HUES6 (cell line): ENCODE measurements at regions not wholly inside any gene's neighbourhood (a gene's known extent, or its start where the extent isn't known, plus 50 kb on each side); places are given as distances from the start of the nearest gene placed in this dataset.

Source experiments
- H3K27ac ChIP-seq: 2 replicates; pipeline ENCODE4 v1.7.0; 2013; ENCODE audit warnings: low read depth, mild to moderate bottlenecking, low read length, inconsistent platforms
- H3K27me3 ChIP-seq: 2 replicates; pipeline ENCODE4 v1.6.1; 2013; ENCODE audit warnings: low read length; ENCODE audit not compliant: control insufficient read depth, insufficient read depth
- H3K36me3 ChIP-seq: 2 replicates; pipeline ENCODE4 v1.6.1; 2013; ENCODE audit warnings: low read length; ENCODE audit not compliant: control insufficient read depth, insufficient read depth
- H3K4me1 ChIP-seq: 2 replicates; pipeline ENCODE4 v1.6.1; 2013; ENCODE audit warnings: low read length; ENCODE audit not compliant: control insufficient read depth, insufficient read depth
- H3K4me3 ChIP-seq: 2 replicates; pipeline ENCODE4 v1.5.1; 2013; ENCODE audit warnings: low read depth, low read length
- H3K9ac ChIP-seq: one replicate; pipeline ENCODE4 v1.6.1; 2013; ENCODE audit warnings: mild to moderate bottlenecking, low read length
- H3K9me3 ChIP-seq: 2 replicates; pipeline ENCODE4 v1.6.1; 2013; ENCODE audit warnings: low read depth, low read length; ENCODE audit not compliant: control insufficient read depth, insufficient read depth

DNA sequence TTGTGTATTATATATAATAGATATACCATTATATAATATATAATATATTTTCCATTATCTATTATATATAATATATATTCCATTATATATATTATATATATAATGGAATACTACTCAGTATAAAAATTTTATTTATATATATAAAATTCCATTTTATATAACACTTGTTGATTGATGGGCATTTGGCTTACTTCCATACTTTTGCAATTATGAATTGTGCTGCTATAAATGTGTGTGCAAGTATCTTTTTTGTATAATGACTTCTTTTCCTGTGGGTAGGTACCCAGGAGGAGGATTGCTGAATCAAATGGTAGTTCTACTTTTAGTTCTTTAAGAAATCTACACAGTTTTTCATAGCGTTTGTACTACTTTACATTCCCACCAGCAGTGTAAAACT lies 1211.1 kb downstream of the NCAM2 start:
- H3K9me3 ChIP-seq: no peaks in the 10 kb centered on the region
- H3K27me3 ChIP-seq: no peaks in the 10 kb centered on the region
- H3K36me3 ChIP-seq: no peaks in the 10 kb centered on the region
- no peak overlapping the region for H3K9ac ChIP-seq
- no peaks in the 10 kb centered on the region for H3K4me1 ChIP-seq
- no peak overlapping the region for H3K27ac ChIP-seq
- no peak overlapping the region for H3K4me3 ChIP-seq

DNA sequence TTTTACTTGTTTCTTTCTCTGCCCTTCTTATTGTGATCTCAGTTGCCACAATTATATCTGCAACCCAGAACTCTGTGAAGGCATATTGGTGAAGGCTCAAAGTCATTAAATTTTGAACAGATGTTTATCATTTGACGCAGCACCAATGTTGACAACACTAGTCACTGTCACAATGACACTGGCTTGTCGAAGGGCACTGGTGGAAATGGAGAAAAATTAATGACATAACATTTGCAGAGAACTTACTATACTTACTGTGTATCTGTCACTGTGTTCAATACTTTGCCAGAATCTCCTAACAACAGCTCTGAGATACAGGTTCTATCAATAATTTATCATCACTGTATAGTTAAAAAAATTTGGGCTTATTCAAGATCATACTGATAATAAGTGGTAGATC lies 1213.7 kb downstream of the NCAM2 start:
- Histone ChIP-seq H3K9me3 (no peaks in the 10 kb centered on the region), H3K9ac (no peak overlapping the region), H3K27me3 (no peaks in the 10 kb centered on the region), H3K27ac (no peak overlapping the region), H3K36me3 (no peaks in the 10 kb centered on the region), H3K4me3 (no peak overlapping the region), H3K4me1 (no peaks in the 10 kb centered on the region)

DNA sequence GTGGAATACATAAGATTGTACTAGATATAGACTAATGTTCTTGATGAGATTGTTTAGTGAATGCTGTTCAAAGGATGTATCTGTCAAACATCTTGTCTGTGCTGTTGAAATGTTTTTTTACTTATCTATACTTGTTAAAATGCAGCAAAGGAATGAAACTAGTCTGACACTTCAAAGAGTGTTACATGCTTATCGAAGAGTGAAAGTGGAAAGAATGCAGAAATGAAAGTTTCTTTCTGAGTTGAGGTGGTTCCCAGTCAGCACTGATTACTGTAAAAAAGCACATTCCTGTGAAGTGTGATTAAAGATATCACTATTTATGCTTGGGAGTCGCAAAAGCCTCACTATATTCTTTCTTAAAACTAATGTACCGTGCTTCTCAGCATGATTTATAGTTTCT lies 1225.2 kb downstream of the NCAM2 start:
- no peak overlapping the region for H3K27ac ChIP-seq
- H3K4me1 ChIP-seq: no peaks in the 10 kb centered on the region
- no peaks in the 10 kb centered on the region for H3K27me3 ChIP-seq
- no peaks in the 10 kb centered on the region for H3K9me3 ChIP-seq
- no peak overlapping the region for H3K4me3 ChIP-seq
- no peak overlapping the region for H3K9ac ChIP-seq
- H3K36me3 ChIP-seq: no peaks in the 10 kb centered on the region

DNA sequence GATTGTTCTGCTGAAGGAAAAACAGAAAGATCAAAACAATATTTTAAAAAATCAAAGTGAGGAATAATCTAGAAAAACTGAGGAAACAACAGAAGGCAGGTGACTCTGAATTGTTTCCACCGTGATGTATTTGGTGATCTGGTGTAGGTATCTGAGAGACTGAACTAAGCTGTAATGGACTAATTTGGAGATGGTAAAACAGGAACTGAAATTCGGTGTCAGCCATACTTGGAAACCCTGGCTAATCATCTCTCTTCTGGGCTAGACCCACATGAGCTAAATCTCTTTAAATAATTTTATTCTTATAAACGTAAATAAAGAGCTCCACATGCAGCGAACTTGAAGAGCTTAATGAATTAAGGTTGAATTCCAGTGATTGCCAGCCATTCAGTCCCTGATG lies 1226.1 kb downstream of the NCAM2 start:
- H3K27ac ChIP-seq: no peak overlapping the region
- no peaks in the 10 kb centered on the region for H3K27me3 ChIP-seq
- no peaks in the 10 kb centered on the region for H3K4me1 ChIP-seq
- no peak overlapping the region for H3K9ac ChIP-seq
- H3K4me3 ChIP-seq: no peak overlapping the region
- no peaks in the 10 kb centered on the region for H3K9me3 ChIP-seq
- no peaks in the 10 kb centered on the region for H3K36me3 ChIP-seq

DNA sequence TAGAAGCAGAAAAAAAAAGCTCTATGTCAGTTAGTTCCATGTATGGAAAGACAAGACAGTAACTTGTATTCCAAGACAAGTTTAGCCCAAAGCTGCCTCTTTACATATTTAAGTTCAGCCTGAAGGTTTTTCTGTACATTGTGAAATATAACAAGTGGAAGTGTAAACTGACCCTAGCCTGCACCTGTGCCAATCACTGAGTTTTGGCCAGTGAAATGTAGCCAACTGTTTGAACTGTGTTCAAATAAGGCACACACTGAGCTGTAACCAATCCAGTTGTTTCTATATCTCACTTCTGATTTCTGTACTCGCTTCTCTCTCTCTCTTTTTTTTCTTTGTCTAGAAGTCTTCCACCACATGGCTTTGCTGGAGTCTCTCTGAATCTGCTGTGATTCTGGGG lies 1227.1 kb downstream of the NCAM2 start:
- Histone ChIP-seq H3K4me3 (no peak overlapping the region), H3K27me3 (no peaks in the 10 kb centered on the region), H3K36me3 (no peaks in the 10 kb centered on the region), H3K9me3 (no peaks in the 10 kb centered on the region), H3K9ac (no peak overlapping the region), H3K27ac (no peak overlapping the region), H3K4me1 (0 out of 2 replicates have a peak, but pooled peaks cover 4% of the 10 kb centered on the region)

DNA sequence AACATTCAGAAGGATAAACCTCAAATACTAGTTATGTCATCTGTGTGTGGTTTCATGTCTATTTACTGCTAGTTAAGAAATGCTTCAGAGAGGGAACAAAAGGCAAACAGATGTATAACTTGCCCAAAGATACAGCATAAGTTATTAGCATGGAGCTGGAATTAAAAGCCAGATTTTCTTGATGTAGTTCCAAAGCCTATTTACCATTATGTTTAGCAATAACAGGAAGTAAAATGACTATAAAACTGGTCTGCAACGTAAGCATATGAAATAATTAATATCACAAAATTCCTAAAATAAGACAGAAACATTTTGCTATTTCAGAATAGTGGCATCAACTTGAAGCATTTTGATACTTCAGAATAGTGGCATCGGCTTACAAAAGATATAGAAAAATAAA lies 1232.8 kb downstream of the NCAM2 start:
- Histone ChIP-seq H3K9ac (no peak overlapping the region), H3K27me3 (no peaks in the 10 kb centered on the region), H3K36me3 (no peaks in the 10 kb centered on the region)

DNA sequence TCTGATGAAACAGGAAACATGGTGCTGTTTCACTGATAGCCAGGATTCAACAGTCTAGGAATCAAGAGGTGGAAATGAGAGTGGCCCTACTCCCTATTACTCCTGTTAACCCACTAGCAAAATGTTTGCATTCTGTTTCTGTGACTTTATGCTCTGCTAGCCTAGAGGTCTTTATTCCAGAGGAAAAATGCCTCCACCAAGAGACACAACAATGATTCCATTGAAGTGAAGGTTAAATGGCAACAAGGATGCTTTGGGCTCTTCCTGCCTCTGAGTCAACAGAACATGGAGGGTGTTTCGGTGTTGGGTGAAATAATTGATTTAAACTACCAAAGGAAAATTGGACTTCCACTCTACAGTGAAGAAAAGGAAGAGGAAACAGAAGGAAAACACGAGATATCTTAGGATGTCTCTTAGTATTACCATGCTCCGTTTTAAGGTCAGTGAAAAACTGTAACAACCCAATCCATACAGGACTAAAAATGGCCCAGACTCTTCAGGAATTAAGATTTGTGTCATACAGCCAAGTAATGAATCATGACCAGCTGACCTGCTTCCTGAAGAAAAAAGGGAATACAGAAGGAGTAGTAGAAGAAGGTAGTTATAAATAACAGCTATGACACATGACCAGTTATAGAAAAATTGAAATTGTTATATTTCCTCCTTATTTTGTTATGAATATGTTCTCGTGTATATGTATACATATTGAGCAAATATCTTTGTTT lies 1237.8 kb downstream of the NCAM2 start:
- Histone ChIP-seq H3K36me3 (no peaks in the 10 kb centered on the region), H3K9me3 (peaks cover 3% of the 10 kb centered on the region; the same call in 1 of the 2 replicates), H3K27ac (no peak overlapping the region), H3K9ac (no peak overlapping the region), H3K4me1 (no peaks in the 10 kb centered on the region), H3K4me3 (no peak overlapping the region), H3K27me3 (no peaks in the 10 kb centered on the region)

More for the DNA sequence above, 1232.8 kb downstream of the NCAM2 start:
- Histone ChIP-seq H3K4me3 (no peak overlapping the region), H3K27ac (no peak overlapping the region), H3K9me3 (no peaks in the 10 kb centered on the region), H3K4me1 (0 out of 2 replicates have a peak, but pooled peaks cover 4% of the 10 kb centered on the region)

DNA sequence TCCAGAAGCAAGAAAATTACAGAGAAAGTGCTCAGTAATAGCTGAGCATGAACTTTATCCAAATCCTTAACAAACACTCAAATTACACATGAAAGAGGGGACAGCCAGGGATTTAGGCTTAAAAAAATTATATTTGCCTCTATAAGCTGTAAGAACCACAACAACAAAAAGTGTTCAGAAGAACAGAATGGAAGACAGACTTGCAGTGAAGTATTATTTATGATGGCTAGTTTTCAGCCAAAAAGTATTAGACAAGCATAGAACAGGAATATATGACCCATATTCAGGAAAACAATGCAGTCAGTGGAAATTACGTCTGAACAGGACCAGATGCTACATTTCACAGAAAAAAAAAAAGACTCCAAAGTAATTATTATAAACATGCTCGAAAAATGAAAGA lies 1246.3 kb downstream of the NCAM2 start:
- Histone ChIP-seq H3K27me3 (no peaks in the 10 kb centered on the region), H3K9ac (no peak overlapping the region), H3K36me3 (no peaks in the 10 kb centered on the region), H3K4me1 (no peaks in the 10 kb centered on the region), H3K27ac (no peak overlapping the region), H3K4me3 (no peak overlapping the region), H3K9me3 (no peaks in the 10 kb centered on the region)

DNA sequence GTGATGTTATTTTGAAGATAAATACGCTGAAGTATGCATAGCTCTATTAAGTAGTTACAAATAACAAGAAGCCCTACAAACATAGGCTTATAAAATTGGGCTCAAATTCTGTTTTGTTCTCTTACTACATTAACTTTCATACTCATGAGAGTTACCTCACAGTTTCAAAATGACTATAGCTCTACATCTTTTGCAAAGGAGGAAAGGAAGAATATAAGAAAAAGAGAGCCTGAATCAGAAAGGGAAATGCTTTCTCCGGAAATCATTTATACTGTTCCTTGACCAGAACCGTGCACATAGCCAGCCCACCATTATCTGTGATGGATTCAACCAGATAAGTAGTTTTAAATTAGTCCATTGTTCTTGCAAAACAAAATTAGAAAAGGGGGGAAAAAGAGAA lies 1252.1 kb downstream of the NCAM2 start:
- no peaks in the 10 kb centered on the region for H3K36me3 ChIP-seq
- H3K9me3 ChIP-seq: no peaks in the 10 kb centered on the region
- no peaks in the 10 kb centered on the region for H3K27me3 ChIP-seq

DNA sequence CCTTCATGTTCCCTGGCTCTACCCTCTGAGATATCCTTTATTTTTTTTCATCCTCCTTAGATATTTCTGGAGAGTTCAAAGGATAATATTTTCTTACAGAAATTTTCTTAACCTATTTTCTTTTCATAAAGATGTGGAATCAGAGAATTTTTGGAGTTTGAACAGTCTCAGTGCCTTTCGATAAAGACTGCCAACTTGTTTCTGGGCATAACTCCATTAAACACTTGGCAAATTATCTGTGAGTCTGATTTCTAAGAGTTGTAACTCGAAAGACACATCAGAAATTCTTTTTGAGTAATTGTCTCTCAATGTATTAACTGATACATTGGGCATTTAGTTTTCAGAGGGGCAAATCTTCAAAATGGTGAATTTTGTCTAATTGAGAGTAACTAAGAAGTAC lies 1255.6 kb downstream of the NCAM2 start:
- no peak overlapping the region for H3K9ac ChIP-seq
- H3K36me3 ChIP-seq: no peaks in the 10 kb centered on the region
- H3K27me3 ChIP-seq: no peaks in the 10 kb centered on the region
- H3K4me1 ChIP-seq: no peaks in the 10 kb centered on the region
- no peak overlapping the region for H3K27ac ChIP-seq
- H3K4me3 ChIP-seq: no peak overlapping the region
- H3K9me3 ChIP-seq: no peaks in the 10 kb centered on the region

More for the DNA sequence above, 1252.1 kb downstream of the NCAM2 start:
- no peaks in the 10 kb centered on the region for H3K4me1 ChIP-seq
- H3K4me3 ChIP-seq: no peak overlapping the region
- no peak overlapping the region for H3K27ac ChIP-seq
- H3K9ac ChIP-seq: no peak overlapping the region

DNA sequence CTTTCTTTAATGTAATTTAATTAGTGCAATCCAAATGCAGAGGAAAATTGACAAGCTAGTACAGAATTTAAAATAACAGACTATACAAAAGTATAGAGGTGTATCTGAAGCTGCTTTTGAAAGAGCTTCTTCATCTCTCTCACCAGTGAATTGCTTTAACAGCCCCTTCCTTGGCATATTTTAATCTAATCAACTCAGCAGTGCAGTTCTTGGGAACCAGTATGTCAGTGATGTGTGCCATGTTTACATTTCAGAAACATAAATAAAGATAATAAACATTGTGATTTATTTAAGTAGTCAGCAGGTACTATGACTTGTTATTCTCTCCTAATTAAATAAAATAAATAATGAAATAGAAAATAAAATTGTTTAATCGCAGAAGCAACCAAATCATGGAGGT lies 1260.6 kb downstream of the NCAM2 start:
- H3K4me3 ChIP-seq: no peak overlapping the region
- H3K27me3 ChIP-seq: no peaks in the 10 kb centered on the region
- no peak overlapping the region for H3K9ac ChIP-seq
- no peaks in the 10 kb centered on the region for H3K36me3 ChIP-seq
- no peaks in the 10 kb centered on the region for H3K4me1 ChIP-seq
- no peak overlapping the region for H3K27ac ChIP-seq
- no peaks in the 10 kb centered on the region for H3K9me3 ChIP-seq
